A549 (cell line): ENCODE measurements at regions not wholly inside any gene's neighbourhood (a gene's known extent, or its start where the extent isn't known, plus 50 kb on each side); places are given as distances from the start of the nearest gene placed in this dataset.

ENCODE experiments used
- EHMT2 ChIP-seq: fragments of 200-600 bp; sonication (generic); IDR thresholded peaks from 2 replicates; pipeline ENCODE4 v1.6.1; 2016; ENCODE audit warnings: antibody characterized with exemption, low read depth, mild to moderate bottlenecking, moderate library complexity
- KDM1A ChIP-seq: fragments of 200-600 bp; sonication (generic); IDR thresholded peaks from 2 replicates; pipeline ENCODE4 v1.6.1; 2016; ENCODE audit warnings: low read depth, mild to moderate bottlenecking
- MAZ ChIP-seq: fragments of 150-350 bp; IDR thresholded peaks from 2 replicates; pipeline ENCODE4 v1.6.1; 2014; ENCODE audit warnings: antibody characterized with exemption, low read depth, low read length, borderline replicate concordance
- POLR2A ChIP-seq: IDR thresholded peaks from 2 replicates; pipeline ENCODE4 v1.6.1; 2012; ENCODE audit warnings: mild to moderate bottlenecking, low read length
- REST ChIP-seq: fragments of 200-600 bp; sonication (generic); IDR thresholded peaks from 2 replicates; pipeline ENCODE4 v1.6.1; 2016; ENCODE audit warnings: antibody characterized with exemption, mild to moderate bottlenecking, moderate library complexity
- SMC3 ChIP-seq: fragments of >200 bp; sonication (Bioruptor Twin); formaldehyde crosslinking; IDR thresholded peaks from 3 replicates; pipeline ENCODE4 v1.6.1; 2018; ENCODE audit warnings: inconsistent platforms
- TP53 ChIP-seq: fragments of 250-450 bp; sonication (Bioruptor Pico); IDR thresholded peaks from 2 replicates; pipeline ENCODE4 v1.5.0; 2021; ENCODE audit warnings: mild to moderate bottlenecking, moderate library complexity
- TF ChIP-seq, protein P1 (sequence below): IDR thresholded peaks from 2 replicates; pipeline ENCODE4 v1.6.1; 2012
- TF ChIP-seq, protein P2 (sequence below): fragments of 150-350 bp; IDR thresholded peaks from 2 replicates; pipeline ENCODE4 v1.6.1; 2014; ENCODE audit warnings: low read depth, mild to moderate bottlenecking, low read length
- TF ChIP-seq, protein P3 (sequence below): fragments of >200 bp; sonication (Bioruptor Twin); formaldehyde crosslinking; IDR thresholded peaks from 3 replicates; pipeline ENCODE4 v1.5.1; 2016

- no peak for TF ChIP-seq MAZ
- TF ChIP-seq, protein P1, sequence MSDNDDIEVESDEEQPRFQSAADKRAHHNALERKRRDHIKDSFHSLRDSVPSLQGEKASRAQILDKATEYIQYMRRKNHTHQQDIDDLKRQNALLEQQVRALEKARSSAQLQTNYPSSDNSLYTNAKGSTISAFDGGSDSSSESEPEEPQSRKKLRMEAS = no peak
- TF ChIP-seq POLR2A = no peak
- no peak for TF ChIP-seq REST
- TF ChIP-seq, protein P2, sequence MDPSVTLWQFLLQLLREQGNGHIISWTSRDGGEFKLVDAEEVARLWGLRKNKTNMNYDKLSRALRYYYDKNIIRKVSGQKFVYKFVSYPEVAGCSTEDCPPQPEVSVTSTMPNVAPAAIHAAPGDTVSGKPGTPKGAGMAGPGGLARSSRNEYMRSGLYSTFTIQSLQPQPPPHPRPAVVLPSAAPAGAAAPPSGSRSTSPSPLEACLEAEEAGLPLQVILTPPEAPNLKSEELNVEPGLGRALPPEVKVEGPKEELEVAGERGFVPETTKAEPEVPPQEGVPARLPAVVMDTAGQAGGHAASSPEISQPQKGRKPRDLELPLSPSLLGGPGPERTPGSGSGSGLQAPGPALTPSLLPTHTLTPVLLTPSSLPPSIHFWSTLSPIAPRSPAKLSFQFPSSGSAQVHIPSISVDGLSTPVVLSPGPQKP = no peak
- TF ChIP-seq, protein P3, sequence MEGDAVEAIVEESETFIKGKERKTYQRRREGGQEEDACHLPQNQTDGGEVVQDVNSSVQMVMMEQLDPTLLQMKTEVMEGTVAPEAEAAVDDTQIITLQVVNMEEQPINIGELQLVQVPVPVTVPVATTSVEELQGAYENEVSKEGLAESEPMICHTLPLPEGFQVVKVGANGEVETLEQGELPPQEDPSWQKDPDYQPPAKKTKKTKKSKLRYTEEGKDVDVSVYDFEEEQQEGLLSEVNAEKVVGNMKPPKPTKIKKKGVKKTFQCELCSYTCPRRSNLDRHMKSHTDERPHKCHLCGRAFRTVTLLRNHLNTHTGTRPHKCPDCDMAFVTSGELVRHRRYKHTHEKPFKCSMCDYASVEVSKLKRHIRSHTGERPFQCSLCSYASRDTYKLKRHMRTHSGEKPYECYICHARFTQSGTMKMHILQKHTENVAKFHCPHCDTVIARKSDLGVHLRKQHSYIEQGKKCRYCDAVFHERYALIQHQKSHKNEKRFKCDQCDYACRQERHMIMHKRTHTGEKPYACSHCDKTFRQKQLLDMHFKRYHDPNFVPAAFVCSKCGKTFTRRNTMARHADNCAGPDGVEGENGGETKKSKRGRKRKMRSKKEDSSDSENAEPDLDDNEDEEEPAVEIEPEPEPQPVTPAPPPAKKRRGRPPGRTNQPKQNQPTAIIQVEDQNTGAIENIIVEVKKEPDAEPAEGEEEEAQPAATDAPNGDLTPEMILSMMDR = no peak
- no peak for TF ChIP-seq TP53
- TF ChIP-seq KDM1A = no peak
- no peak for TF ChIP-seq SMC3
- no peak for TF ChIP-seq EHMT2
These were observed 57.6 kb upstream of the FZD7 start for GRCh38 chr2:201975964-201976612.
